Mucosa of descending colon (tissue), 3 donors: ENCODE measurements at regions not wholly inside any gene's neighbourhood (a gene's known extent, or its start where the extent isn't known, plus 50 kb on each side); places are given as distances from the start of the nearest gene placed in this dataset.
A peak's percentile ranks its signal among the peaks of the same experiment; 100 is the strongest.

ENCODE experiments used
- ATAC-seq: fragments of 200-7000 bp; cut with Tn5 transposase; one replicate; pipeline ENCODE4 v1.9.1; 2020; ENCODE audit warnings: mild to moderate bottlenecking, moderate library complexity
- DNase-seq, 3 donors: peaks; one replicate each; pipeline ENCODE4 v3.0.0-alpha.2; 2020
- H3K36me3 ChIP-seq: fragments of 200-600 bp; one replicate; pipeline ENCODE4 v1.8.0; 2021; ENCODE audit warnings: low read depth, mild to moderate bottlenecking
- H3K4me1 ChIP-seq: fragments of 200-600 bp; one replicate; pipeline ENCODE4 v1.8.0; 2021; ENCODE audit warnings: low read depth, mild to moderate bottlenecking
- H3K4me3 ChIP-seq: fragments of 200-600 bp; one replicate; pipeline ENCODE4 v1.8.0; 2021; ENCODE audit warnings: mild to moderate bottlenecking
- H3K9me3 ChIP-seq: fragments of 200-600 bp; one replicate; pipeline ENCODE4 v1.8.0; 2021; ENCODE audit warnings: mild to moderate bottlenecking
- CTCF ChIP-seq: fragments of 200-600 bp; IDR thresholded peaks from one replicate; pipeline ENCODE4 v1.8.0; 2022; ENCODE audit warnings: antibody characterized with exemption, mild to moderate bottlenecking
- intact Hi-C, 2 donors: fragments of 100-400 bp; cut with DNase I in 1 of 2; cut with micrococcal nuclease in 1 of 2; formaldehyde crosslinking; loops; one replicate each; pipeline versions ENCODE4 v1.11.0 to v1.11.1; 2022; cut with DNase I, micrococcal nuclease
- donor health status: DM: no; HTN: no; CAD: no; lungs with moderate emphysema.
- donor health status: DM: no; HTN: no; CAD: no.
- donor health status: DM: no; HTN: yes; CAD: no.

- no peak for TF ChIP-seq CTCF
- intact Hi-C loops, result no loop called here
- DNase-seq (no peak), ATAC-seq (peak; percentile 10)
- H3K4me1 ChIP-seq, result no peaks in the 10 kb centered on the region
- H3K4me3 ChIP-seq, result no peak overlapping the region
- H3K9me3 ChIP-seq, result no peaks in the 10 kb centered on the region
- no peaks in the 10 kb centered on the region for H3K36me3 ChIP-seq
These were observed 149.1 kb upstream of the ADO start for GRCh38 chr10:62655337-62655994.

- no peak overlapping the region for H3K4me3 ChIP-seq
- no peaks in the 10 kb centered on the region for H3K4me1 ChIP-seq
- no peaks in the 10 kb centered on the region for H3K36me3 ChIP-seq
- intact Hi-C loops, result no loop called here
- no peak for TF ChIP-seq CTCF
- no peaks in the 10 kb centered on the region for H3K9me3 ChIP-seq
- DNase-seq, result no peak
- ATAC-seq, result no peak
These were observed 147.2 kb upstream of the ADO start for GRCh38 chr10:62657244-62657835.

- intact Hi-C loops, result no loop called here
- ATAC-seq (no peak), DNase-seq (no peak)
- no peaks in the 10 kb centered on the region for H3K4me1 ChIP-seq
- no peaks in the 10 kb centered on the region for H3K9me3 ChIP-seq
- no peaks in the 10 kb centered on the region for H3K36me3 ChIP-seq
- no peak overlapping the region for H3K4me3 ChIP-seq
- no peak for TF ChIP-seq CTCF
These were observed 146.0 kb upstream of the ADO start for GRCh38 chr10:62658516-62658915.

GRCh38 chr10:62661143-62661542 lies 143.4 kb upstream of the ADO start:
- intact Hi-C loops, result no loop called here
- ATAC-seq, result no peak
- TF ChIP-seq CTCF, result no peak
- no peaks in the 10 kb centered on the region for H3K4me1 ChIP-seq
- no peaks in the 10 kb centered on the region for H3K9me3 ChIP-seq
- no peaks in the 10 kb centered on the region for H3K36me3 ChIP-seq
- DNase-seq, result no peak
- no peak overlapping the region for H3K4me3 ChIP-seq

- Histone ChIP-seq H3K4me1 (no peaks in the 10 kb centered on the region), H3K36me3 (no peaks in the 10 kb centered on the region), H3K9me3 (no peaks in the 10 kb centered on the region), H3K4me3 (no peak overlapping the region)
- no peak for TF ChIP-seq CTCF
- no peak for DNase-seq
- no peak for ATAC-seq
- intact Hi-C loops, result no loop called here
These were observed 142.0 kb upstream of the ADO start for GRCh38 chr10:62662486-62662885.
